Right lobe of liver (tissue), 6 donors: ENCODE measurements at regions not wholly inside any gene's neighbourhood (a gene's known extent, or its start where the extent isn't known, plus 50 kb on each side); places are given as distances from the start of the nearest gene placed in this dataset.
"Not testable (repeated sequence)": the region's sequence is repeated elsewhere in the genome, so short reads cannot be mapped to it uniquely, and the experiment has no call there.

Experiments used
- ATAC-seq, 4 donors: fragments of 200-7000 bp; cut with Tn5 transposase; one replicate each; pipeline ENCODE4 v1.9.1; 2020; ENCODE audit warnings: mild to moderate bottlenecking in 4 of 4, moderate library complexity in 4 of 4
- DNase-seq, 3 donors: peaks; one replicate each; pipeline ENCODE4 v3.0.0-alpha.2; 2020
- H3K27ac ChIP-seq, 3 donors: fragments of 200-600 bp; one replicate each; pipeline ENCODE4 v1.8.0; 2022
- H3K27me3 ChIP-seq, 2 donors: fragments of 200-600 bp; one replicate each; pipeline ENCODE4 v1.8.0; 2022
- H3K36me3 ChIP-seq, 4 donors: fragments of 200-600 bp; sonication (generic) in 1 of 4; one replicate each; pipeline versions ENCODE4 v1.5.1 to v1.8.0; 2017 to 2022; ENCODE audit warnings: control low read depth in 1 of 4
- H3K4me1 ChIP-seq, 4 donors: fragments of 200-600 bp; sonication (generic) in 1 of 4; one replicate each; pipeline versions ENCODE4 v1.5.1 to v1.8.0; 2017 to 2022; ENCODE audit warnings: control low read depth in 1 of 4
- H3K4me3 ChIP-seq, 3 donors: fragments of 200-600 bp; one replicate each; pipeline ENCODE4 v1.8.0; 2022
- H3K9me3 ChIP-seq, 4 donors: fragments of 200-600 bp; sonication (generic) in 1 of 4; one replicate each; pipeline versions ENCODE4 v1.5.1 to v1.8.0; 2017 to 2022; ENCODE audit warnings: control low read depth in 1 of 4
- POLR2A ChIP-seq: fragments of 450-650 bp; IDR thresholded peaks from one replicate; pipeline ENCODE4 v1.6.1; 2017; ENCODE audit warnings: antibody characterized with exemption, mild to moderate bottlenecking
- WGBS: methylation state at CpG from one replicate; pipeline ENCODE4 v1.1.6; 2018; ENCODE audit warnings: low coverage, low lambda C conversion rate; ENCODE audit not compliant: insufficient coverage; ENCODE audit errors: missing lambda C conversion rate; 5-methylcytosine and 5-hydroxymethylcytosine counted together
- intact Hi-C, 2 donors: fragments of 100-400 bp; cut with DNase I; formaldehyde crosslinking; loops; one replicate each; pipeline versions ENCODE4 v1.11.2 to v1.14.1; 2022
- TF ChIP-seq, protein P1 (sequence below), 4 donors: fragments of 200-600 bp in 3 of 4; fragments of 450-650 bp in 1 of 4; IDR thresholded peaks; one replicate each; pipeline versions ENCODE4 v1.5.1 to v1.8.0; 2016 to 2022; ENCODE audit warnings: antibody characterized with exemption in 4 of 4, mild to moderate bottlenecking in 2 of 4
- donor health status: DM: no; HTN: yes; CAD: no.
- donor health status: DM: no; HTN: no; CAD: no.
- donor health status: DM: no; HTN: no; CAD: no.
- donor health status: DM: no; HTN: yes; CAD: no.
- donor health status: DM: no; HTN: yes; CAD: no.

DNA sequence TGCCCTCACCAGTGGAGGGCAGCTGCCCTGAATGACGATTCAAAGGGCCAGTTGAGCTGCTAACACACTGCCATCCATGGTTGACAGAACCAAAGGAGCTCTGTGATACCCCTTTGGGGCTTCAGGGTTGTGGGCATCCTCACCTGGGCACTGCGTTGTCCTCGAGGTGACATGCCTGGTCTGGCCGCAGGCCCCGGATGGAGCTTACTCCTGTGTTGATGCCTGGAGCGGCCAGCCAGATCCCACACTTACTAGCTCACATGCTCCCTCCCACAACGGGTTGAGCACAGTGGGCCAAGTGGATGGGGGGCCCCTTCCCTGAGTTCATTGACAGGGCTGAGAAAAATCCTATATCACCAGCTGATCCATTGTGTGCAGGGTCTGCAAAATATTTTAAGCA is 898.9 kb downstream of the TAF11L14 start:
- DNase-seq = no peak

DNA sequence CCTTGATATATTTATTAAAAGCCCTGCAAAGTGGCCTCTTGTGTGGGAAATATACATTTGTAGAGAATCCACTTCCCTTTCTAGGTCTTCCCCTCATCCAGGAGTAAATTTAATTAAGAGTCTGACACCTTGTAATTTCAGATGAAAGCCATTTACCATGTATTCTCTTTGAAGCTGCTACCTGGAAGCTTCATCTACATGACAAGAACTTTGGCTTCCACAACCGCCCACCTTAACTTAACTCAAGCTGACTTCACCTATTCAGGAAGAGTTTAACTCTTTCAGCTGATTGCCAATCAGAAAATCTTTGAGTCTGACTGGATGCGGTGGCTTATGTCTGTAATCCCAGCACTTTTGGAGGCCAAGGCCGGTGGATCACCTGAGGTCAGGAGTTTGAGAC is 899.9 kb downstream of the TAF11L14 start:
- intact Hi-C loops = no loop called here
- 57% methylated on average over 2 of the region's 3 CpGs for WGBS
- DNase-seq (no peak), ATAC-seq (no peak)
- Histone ChIP-seq H3K9me3 (no peaks in the 10 kb centered on the region), H3K27me3 (no peaks in the 10 kb centered on the region), H3K27ac (no peak overlapping the region), H3K36me3 (no peaks in the 10 kb centered on the region), H3K4me3 (no peak overlapping the region), H3K4me1 (no peaks in the 10 kb centered on the region)
- TF ChIP-seq, protein P1, sequence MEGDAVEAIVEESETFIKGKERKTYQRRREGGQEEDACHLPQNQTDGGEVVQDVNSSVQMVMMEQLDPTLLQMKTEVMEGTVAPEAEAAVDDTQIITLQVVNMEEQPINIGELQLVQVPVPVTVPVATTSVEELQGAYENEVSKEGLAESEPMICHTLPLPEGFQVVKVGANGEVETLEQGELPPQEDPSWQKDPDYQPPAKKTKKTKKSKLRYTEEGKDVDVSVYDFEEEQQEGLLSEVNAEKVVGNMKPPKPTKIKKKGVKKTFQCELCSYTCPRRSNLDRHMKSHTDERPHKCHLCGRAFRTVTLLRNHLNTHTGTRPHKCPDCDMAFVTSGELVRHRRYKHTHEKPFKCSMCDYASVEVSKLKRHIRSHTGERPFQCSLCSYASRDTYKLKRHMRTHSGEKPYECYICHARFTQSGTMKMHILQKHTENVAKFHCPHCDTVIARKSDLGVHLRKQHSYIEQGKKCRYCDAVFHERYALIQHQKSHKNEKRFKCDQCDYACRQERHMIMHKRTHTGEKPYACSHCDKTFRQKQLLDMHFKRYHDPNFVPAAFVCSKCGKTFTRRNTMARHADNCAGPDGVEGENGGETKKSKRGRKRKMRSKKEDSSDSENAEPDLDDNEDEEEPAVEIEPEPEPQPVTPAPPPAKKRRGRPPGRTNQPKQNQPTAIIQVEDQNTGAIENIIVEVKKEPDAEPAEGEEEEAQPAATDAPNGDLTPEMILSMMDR (IDR thresholded peaks at IDR 0.05) = no peak

More for the DNA sequence above, 898.9 kb downstream of the TAF11L14 start:
- WGBS = 0% methylated on average over 1 of the region's 7 CpGs
- no peaks in the 10 kb centered on the region for H3K27me3 ChIP-seq
- intact Hi-C loops = no loop called here
- no peaks in the 10 kb centered on the region for H3K9me3 ChIP-seq
- TF ChIP-seq, protein P1 (IDR thresholded peaks at IDR 0.05) = no peak
- no peak overlapping the region for H3K4me3 ChIP-seq
- H3K27ac ChIP-seq = no peak overlapping the region
- ATAC-seq = no peak
- no peaks in the 10 kb centered on the region for H3K36me3 ChIP-seq
- no peaks in the 10 kb centered on the region for H3K4me1 ChIP-seq

GRCh38 chr5:18535753-18536152 is 901.5 kb downstream of the TAF11L14 start:
- H3K36me3 ChIP-seq, H3K27me3 ChIP-seq, DNase-seq, intact Hi-C loops, H3K9me3 ChIP-seq, ATAC-seq, H3K27ac ChIP-seq, H3K4me3 ChIP-seq, H3K4me1 ChIP-seq: not testable (repeated sequence)
- WGBS = 62% methylated on average over 3 of the region's 7 CpGs

GRCh38 chr5:18544421-18544820 is 910.2 kb downstream of the TAF11L14 start:
- Histone ChIP-seq H3K9me3 (no peaks in the 10 kb centered on the region), H3K4me1 (no peaks in the 10 kb centered on the region), H3K36me3 (no peaks in the 10 kb centered on the region), H3K4me3 (no peak overlapping the region), H3K27ac (no peak overlapping the region), H3K27me3 (no peaks in the 10 kb centered on the region)
- intact Hi-C loops = no loop called here
- 57% methylated on average over 5 of the region's 6 CpGs for WGBS
- DNase-seq (no peak), ATAC-seq (no peak)
- TF ChIP-seq, protein P1 (IDR thresholded peaks at IDR 0.05) = no peak
- no peak for TF ChIP-seq POLR2A

DNA sequence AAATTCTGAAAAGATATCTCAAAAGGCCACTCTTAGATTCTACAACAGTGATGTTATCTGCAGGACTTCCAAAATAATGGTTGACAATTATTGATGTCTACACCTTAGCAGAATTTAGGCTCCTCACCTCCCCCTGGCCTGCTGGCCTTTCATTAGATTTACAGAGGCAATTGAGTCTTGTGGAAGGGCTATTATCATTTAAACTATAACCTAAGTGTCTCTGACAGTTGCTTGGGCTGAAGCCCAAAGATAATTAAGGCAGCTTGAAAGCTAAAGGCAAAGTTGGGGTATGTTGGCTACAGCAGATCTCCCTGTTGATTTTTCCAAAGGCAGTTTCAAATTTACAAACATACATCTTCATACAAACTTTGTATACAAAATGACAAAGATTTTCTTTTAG is 912.3 kb downstream of the TAF11L14 start:
- Histone ChIP-seq H3K27me3 (no peaks in the 10 kb centered on the region), H3K36me3 (no peaks in the 10 kb centered on the region), H3K9me3 (no peaks in the 10 kb centered on the region), H3K4me1 (no peaks in the 10 kb centered on the region), H3K27ac (no peak overlapping the region), H3K4me3 (no peak overlapping the region)
- DNase-seq (no peak), ATAC-seq (no peak)
- intact Hi-C loops = no loop called here
- TF ChIP-seq, protein P1 (IDR thresholded peaks at IDR 0.05) = no peak
- no peak for TF ChIP-seq POLR2A
